ENCODE measurements at regions not wholly inside any gene's neighbourhood (a gene's known extent, or its start where the extent isn't known, plus 50 kb on each side); places are given as distances from the start of the nearest gene placed in this dataset.

DNA sequence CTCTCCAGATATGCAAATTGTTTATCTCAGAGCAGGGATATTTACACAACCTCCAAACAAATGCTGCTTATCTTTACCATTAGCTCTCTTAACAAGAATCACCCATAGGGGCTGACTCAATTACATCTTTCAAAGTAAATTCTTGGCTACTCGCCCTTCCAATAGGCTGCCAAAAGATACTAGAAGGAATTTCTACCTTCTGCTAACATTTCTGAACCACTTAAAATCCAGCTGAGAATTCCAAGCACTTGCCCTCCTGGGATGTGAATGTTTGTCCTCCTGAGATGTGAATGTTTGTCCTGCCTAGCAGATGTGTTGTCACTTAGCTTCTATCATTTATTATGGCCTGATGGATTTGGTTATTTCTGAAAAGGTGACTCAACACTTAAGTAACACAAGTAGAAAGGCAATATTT is 388.0 kb downstream of the GJA1 start:
- no peak for DNase-seq (ENCODE audit: low spot score)

DNA sequence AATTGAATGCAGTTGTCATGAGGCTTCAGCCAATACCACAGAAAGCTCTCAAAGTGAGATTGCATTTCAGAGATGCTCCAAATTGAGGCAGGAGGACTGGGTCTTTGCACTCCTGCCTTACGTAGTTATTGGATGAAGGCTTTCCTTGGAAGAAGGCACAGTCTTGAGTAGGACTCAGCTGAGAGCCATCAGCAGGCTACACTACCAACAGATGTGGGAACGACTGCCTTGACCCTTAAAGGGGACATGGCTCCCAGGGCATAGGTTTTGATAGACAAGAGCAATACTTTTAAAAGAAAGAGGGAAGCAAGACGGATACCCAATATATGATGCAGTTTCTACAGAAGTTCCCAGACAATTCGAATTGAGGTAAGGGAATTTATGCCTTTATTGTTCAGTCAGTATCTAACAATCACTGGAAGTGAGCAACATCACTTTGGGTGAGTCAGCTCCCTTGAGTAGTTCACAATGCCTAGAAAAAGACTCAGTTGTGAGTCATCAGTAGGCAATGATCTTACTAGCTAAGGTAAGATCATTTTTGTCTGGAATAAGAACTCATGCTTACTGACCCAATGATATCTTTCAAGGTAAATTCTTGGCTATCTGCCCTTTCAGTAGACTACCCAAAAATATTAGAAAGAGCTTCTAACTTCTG is 390.8 kb downstream of the GJA1 start:
- DNase-seq (ENCODE audit: low spot score), result no peak

DNA sequence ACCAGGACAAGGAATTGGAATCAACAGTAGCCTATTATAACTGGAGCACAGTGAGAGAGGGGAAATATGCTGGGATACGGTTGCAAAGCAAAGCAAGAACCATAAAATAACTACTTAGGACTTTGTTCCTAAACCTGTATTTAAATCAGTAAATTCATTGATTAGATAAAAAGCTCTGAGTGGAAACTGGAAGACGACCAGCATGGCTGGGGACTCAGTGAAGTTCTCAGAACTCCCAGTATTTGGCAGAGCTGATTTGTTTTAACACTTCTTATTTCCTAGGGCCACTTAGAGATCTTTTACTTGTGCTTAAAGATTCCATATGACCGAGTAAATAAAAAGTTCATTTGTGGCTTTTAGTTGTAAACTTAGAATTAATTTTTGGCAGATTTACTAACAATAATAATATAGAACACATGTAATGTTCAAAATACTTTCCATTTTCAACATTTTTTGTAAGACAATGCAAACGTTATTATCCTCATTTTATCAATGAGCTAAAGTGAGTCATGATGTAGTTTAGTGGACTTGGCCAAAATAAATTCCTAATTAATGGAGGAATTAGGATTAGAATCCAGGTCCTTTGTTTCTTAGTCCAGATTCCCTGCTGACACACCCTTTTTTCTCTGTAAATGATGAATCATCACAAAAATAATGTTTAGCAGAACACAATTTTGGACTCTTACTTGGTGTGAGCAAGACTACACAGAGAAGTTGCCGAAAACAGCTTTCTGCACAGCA is 392.9 kb downstream of the GJA1 start:
- DNase-seq (ENCODE audit: low spot score), result no peak

GRCh38 chr6:121830736-121831135 is 395.3 kb downstream of the GJA1 start:
- no peak for DNase-seq (ENCODE audit: low spot score)

DNA sequence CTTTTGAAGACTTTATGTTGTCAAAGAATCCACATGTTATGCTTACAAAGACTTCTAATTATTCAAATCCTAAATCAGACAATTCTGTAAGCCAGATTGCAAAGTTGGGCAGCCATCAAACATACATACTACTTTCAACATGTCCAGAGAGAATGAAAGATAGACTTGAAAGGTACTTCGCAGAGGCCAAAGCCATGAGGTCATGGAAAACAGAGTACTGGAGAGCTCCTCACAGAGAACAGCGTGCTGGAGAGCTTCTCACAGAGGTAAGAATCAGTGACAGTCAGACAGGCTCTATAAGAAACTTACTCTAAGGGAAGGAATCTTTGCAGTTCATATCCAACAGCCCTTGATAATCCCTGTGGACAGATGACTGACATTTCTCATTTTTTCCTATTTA is 400.2 kb downstream of the GJA1 start:
- DNase-seq (ENCODE audit: low spot score), result no peak

DNA sequence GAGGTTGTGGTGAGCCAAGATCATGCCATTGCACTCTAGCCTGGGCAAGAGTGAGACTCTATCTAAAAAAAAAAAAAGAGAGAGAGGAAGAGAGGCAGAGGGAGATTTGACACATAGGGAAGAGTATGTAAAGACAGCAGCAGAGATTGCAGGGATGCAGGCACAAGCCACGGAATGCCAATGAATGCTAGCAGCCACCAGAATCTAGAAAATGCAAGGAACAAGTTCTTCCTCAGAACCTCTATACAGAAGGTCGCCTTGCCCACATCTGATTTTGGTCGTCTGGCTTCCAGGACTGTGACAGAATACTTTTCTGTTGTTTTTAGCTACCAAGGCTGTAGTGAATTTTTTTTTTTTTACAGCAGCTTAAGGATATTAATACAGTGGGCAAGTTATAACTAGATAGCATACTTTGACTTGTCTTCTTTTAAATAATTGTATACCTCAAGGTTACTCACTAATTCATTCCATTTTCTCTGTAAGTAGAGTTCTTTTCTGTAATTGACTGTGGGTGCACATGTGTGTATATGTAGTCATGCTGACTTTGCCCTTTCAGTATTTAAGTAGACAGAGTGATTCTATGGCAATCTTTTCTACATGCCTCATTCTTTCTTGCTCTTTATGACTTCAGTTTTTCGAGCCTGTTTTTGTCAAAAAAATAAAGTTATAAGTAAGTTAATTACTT is 402.2 kb downstream of the GJA1 start:
- DNase-seq (ENCODE audit: low spot score), result no peak

DNA sequence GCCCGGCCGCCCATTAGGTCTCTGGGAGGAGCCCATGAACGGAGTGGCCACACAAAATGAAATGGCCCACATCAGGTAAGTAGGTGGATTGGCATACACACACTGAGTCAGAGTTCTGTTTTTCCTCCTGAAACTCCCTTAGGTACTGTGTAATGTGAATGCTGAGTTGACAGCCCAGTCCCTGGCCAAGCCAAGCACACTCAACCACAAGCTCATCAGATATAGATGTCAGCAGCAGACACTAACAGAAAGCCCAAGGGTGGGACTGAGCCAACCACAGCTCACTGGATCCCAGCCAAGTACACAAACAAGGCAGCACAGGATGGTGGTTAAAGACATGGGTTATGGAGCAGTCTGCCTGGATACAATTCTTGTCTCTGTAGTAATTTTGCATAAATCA is 403.4 kb downstream of the GJA1 start:
- no peak for DNase-seq (ENCODE audit: low spot score)

DNA sequence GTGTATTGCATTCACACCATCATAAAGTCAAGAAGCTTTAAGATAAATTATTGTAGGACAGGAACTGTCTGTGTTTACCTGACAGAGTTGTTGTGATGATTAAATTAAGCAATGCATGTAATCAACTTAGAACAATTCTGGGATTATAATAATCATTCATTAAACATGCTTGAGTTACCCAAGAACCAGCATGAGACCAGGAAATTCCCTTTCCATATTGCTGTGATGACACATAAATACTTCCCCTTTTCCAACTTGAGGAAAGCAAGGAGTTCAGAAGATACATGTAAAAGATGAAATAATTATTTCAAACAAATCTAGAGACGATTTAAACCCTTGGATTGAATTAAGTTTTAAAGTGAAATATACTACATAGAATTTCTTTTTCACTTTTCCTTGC is 404.4 kb downstream of the GJA1 start:
- no peak for DNase-seq (ENCODE audit: low spot score)

- no peak for DNase-seq (ENCODE audit: low spot score)
These were observed 409.5 kb downstream of the GJA1 start for GRCh38 chr6:121844898-121845297.

- DNase-seq (ENCODE audit: low spot score), result peak; percentile 46
These were observed 412.5 kb downstream of the GJA1 start for GRCh38 chr6:121847806-121848522.

DNA sequence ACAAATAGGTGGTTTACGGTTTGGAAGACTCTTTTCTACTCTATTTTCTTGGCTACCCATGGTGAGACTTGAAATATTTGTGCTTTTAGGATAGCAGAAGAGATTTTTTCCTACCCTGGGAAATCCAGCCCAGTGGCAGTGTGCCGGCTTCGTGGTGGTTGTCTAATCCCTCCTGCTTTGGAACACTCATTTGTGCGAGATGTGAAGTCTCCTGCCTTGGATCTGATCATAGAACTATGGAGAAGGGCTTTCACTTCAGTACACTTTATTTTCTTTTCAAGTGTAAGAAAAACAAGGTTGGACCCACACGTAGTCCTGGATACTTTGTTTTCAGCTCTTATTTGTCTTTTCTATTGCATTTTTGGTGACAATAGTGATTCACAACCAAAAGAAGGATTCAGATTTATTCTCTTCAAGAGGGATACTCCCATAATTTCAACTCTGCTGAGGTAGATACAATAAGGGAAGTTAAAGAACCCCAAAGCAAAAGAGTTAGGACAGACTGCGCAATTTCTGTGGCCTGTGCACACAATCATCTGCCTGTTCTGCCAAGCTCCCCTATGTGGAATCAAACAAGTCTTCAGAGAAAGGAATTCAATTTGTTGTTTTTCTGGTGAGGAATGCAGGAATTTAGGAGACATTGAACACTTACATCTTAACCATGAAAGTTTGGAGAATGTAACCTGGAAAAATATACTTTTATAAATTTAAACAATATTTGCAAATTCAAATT is 413.2 kb downstream of the GJA1 start:
- no peak for DNase-seq (ENCODE audit: low spot score)

- peak; percentile 72 for DNase-seq (ENCODE audit: low spot score)
These were observed 414.0 kb downstream of the GJA1 start for GRCh38 chr6:121849477-121849876.

DNA sequence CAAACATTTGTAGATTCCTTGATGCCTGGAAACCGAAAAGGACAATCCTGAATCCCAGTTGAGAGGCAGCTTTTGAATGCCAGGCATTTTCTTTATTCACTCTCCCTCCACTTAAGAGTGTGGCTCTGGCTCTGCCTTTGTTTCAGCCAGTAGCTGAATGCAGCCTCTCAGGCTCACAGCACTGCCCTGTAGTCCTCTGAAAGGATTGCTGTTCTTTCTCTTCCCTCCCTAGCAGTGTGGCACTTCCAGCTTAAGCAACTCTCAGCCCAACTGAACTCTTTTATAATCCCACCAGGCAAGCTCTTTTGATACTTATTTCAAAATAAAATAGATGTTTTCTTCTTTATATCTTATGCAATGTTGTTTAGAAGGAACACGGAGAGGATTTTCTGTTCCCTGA is 415.6 kb downstream of the GJA1 start:
- DNase-seq (ENCODE audit: low spot score), result no peak

DNA sequence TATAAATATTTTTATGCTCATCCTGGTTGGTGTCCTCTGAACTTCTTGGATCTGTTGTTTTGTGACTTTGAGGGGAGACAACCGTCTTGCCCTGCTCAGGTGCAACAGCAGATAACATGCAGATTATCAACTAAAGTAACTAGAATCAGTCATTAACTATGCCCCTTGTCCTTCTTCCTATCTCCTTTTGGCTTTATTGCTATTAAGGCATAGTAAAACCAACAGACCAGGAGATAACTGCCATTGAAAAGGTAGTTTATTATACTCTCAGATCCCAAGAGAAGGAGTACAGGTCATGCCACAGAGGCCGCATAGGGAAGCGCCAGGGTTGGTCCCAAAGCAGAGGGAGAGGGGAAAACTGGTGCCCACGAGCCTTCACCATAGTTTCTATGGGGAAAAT is 418.2 kb downstream of the GJA1 start:
- no peak for DNase-seq (ENCODE audit: low spot score)

- DNase-seq (ENCODE audit: low spot score), result no peak
These were observed 420.1 kb downstream of the GJA1 start for GRCh38 chr6:121855521-121855920.

GRCh38 chr6:121856296-121856695 is 420.9 kb downstream of the GJA1 start:
- no peak for DNase-seq (ENCODE audit: low spot score)

DNA sequence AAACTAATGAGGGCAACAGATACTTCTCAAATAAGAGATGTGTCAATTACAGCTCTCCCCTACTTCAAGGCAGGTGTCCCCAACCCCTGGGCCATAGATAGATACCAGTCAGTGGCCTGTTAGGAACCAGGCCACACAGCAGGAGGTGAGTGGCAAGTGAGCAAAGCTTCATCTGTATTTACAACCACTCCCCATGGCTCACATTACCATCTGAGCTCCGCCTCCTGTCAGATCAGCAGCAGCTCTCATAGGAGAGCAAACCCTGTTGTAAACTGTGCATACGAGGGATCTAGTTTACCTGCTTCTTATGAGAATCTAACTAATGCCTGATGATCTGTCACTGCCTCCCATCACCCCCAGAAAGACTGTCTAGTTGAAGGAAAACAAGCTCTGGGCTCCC is 422.1 kb downstream of the GJA1 start:
- DNase-seq (ENCODE audit: low spot score), result no peak

GRCh38 chr6:121858310-121858709 is 422.9 kb downstream of the GJA1 start:
- no peak for DNase-seq (ENCODE audit: low spot score)

GRCh38 chr6:121858986-121859385 is 423.5 kb downstream of the GJA1 start:
- DNase-seq (ENCODE audit: low spot score), result no peak

DNA sequence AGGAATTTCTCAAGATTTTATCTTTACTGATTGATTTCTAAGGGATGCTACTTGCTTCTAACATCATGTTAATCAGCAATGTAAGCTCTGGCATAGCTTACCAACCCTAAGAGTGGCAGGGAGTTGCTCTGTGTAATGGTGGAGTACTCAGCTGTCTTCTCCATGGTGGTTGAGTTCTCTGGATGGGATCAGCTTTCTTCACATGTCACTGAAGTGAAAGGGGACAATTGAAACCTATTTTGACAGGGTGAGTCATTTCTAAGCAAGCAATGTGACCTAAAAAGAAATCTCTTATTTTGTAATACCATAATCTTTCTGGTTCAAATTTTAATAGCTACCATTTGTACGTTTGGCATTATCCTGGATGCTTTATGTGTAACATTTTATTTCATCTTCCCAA is 430.4 kb downstream of the GJA1 start:
- no peak for DNase-seq (ENCODE audit: low spot score)

- no peak for DNase-seq (ENCODE audit: low spot score)
These were observed 431.6 kb downstream of the GJA1 start for GRCh38 chr6:121867095-121867494.

DNA sequence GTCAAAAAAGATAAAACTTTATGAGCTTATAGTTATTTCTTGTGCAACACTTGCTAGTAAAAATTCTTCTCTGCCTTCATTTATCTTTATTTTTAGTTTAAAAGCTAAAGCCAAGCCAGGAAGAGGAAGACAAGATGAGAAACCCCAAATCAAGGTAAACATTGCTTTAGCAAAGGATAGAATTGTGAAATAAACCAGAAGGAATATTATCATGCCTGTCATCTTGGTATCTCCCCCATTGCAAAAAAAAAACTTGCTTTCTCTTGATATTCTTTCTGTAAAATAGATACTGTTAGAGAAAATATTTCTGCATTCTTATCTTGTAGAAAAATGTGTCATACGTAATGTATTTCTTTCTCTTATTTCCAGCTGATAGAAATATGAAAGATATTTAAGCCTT is 432.8 kb downstream of the GJA1 start:
- DNase-seq (ENCODE audit: low spot score), result no peak
